ENCODE measurements at regions not wholly inside any gene's neighbourhood (a gene's known extent, or its start where the extent isn't known, plus 50 kb on each side); places are given as distances from the start of the nearest gene placed in this dataset.
A peak's percentile ranks its signal among the peaks of the same experiment; 100 is the strongest.

DNA sequence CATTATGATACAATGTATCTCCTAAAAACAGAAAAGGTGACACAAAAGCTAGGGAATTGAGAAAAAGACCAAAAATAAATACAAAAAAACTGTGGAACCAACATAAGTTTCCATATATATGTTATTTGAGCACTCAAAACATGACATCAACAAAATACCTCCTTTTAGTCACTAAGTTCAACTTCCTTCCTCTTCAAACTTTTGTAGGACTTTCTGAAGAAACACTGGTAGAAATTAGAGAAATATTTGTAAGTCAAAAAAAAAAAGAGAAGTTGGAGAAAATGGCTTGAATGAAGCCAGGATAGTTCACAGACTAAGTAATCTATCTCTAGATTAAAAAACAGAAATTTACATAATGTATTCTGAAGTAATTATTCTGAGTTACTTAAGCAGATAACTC, 208.4 kb upstream of the ALCAM start:
- no peak overlapping the region for H3K14ac ChIP-seq (ENCODE audit: insufficient read length)
- no peak overlapping the region for H2BK15ac ChIP-seq (ENCODE audit: low read length)
- TF ChIP-seq TEAD4 (IDR thresholded peaks at IDR 0.05; ENCODE audit: low read depth, low read length) (no peak), TAF1 (IDR thresholded peaks at IDR 0.05; ENCODE audit: low read depth, low read length) (no peak), HDAC2 (IDR thresholded peaks at IDR 0.05; ENCODE audit: borderline replicate concordance in 1 of 2, low read depth in 2 of 2, low read length in 2 of 2) (no peak), BRCA1 (IDR thresholded peaks at IDR 0.05; ENCODE audit: low read depth, low read length) (no peak), ASH2L (IDR thresholded peaks at IDR 0.05; ENCODE audit: low read length) (no peak), GABPA (IDR thresholded peaks at IDR 0.05; ENCODE audit: borderline replicate concordance, insufficient read depth, low read length) (no peak), RBBP5 (IDR thresholded peaks at IDR 0.05; ENCODE audit: borderline replicate concordance, low read depth, low read length) (no peak)
- TF ChIP-seq, protein P1, sequence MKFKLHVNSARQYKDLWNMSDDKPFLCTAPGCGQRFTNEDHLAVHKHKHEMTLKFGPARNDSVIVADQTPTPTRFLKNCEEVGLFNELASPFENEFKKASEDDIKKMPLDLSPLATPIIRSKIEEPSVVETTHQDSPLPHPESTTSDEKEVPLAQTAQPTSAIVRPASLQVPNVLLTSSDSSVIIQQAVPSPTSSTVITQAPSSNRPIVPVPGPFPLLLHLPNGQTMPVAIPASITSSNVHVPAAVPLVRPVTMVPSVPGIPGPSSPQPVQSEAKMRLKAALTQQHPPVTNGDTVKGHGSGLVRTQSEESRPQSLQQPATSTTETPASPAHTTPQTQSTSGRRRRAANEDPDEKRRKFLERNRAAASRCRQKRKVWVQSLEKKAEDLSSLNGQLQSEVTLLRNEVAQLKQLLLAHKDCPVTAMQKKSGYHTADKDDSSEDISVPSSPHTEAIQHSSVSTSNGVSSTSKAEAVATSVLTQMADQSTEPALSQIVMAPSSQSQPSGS (IDR thresholded peaks at IDR 0.05; ENCODE audit: low read length) = no peak
- H2BK120ac ChIP-seq (replicated peaks; ENCODE audit: low read depth, low read length) = no peak overlapping the region
- peak overlapping the region in 1 of 2 experiments; percentile 66; a peak in 1 of 4 replicates for H3K4me2 ChIP-seq (ENCODE audit: insufficient read depth in 1 of 2, low read depth in 2 of 2, low read length in 2 of 2)
- no peaks in the 10 kb centered on the region for H3K36me3 ChIP-seq (ENCODE audit: control insufficient read depth in 2 of 4, insufficient read depth in 4 of 4, low read length in 3 of 4)
- H4K8ac ChIP-seq (ENCODE audit: extremely low read depth, insufficient read depth, low read length) = no peak overlapping the region
- no peaks in the 10 kb centered on the region for H3K79me1 ChIP-seq (ENCODE audit: low read depth, low read length)
- DNase-seq (ENCODE audit: low read depth in 1 of 2, low spot score in 2 of 2) (no peak), FAIRE-seq (no peak)
- no peak overlapping the region for H4K91ac ChIP-seq (replicated peaks; ENCODE audit: insufficient read length, low read length)
- no peak overlapping the region for H3K23ac ChIP-seq (ENCODE audit: insufficient read length)
- H3K4ac ChIP-seq (replicated peaks; ENCODE audit: insufficient read length, low read depth, low read length) = no peak overlapping the region
- H3K4me3 ChIP-seq (ENCODE audit: extremely low read depth in 1 of 4, insufficient read depth in 2 of 4, low read depth in 3 of 4, low read length in 4 of 4) = peak overlapping the region in 1 of 4 experiments; percentile 36; a peak in 1 of 8 replicates
- H2BK20ac ChIP-seq (ENCODE audit: low read length) = no peak overlapping the region
- no peaks in the 10 kb centered on the region for H4K20me1 ChIP-seq (replicated peaks in 1 of 2; ENCODE audit: control insufficient read depth in 1 of 2, insufficient read depth in 2 of 2, low read length in 2 of 2)
- H3K79me2 ChIP-seq (ENCODE audit: control insufficient read depth in 1 of 2, insufficient read depth in 2 of 2, low read length in 2 of 2) = no peaks in the 10 kb centered on the region
- no peak overlapping the region for H2BK5ac ChIP-seq (ENCODE audit: low read depth, low read length)
- H2BK12ac ChIP-seq (ENCODE audit: low read depth, low read length) = no peak overlapping the region
- CTCF ChIA-PET (ENCODE audit: partially characterized antibody) = no interaction called here
- no peak overlapping the region for H3K9ac ChIP-seq (replicated peaks in 1 of 4; ENCODE audit: extremely low read depth in 1 of 4, low read depth in 3 of 4, low read length in 3 of 4)
- no peaks in the 10 kb centered on the region for H3K9me3 ChIP-seq (ENCODE audit: insufficient read depth in 2 of 2, low read depth in 1 of 2, low read length in 1 of 2)
- H2AK5ac ChIP-seq (ENCODE audit: low read depth, low read length) = no peak overlapping the region
- H3K4me1 ChIP-seq (replicated peaks in 1 of 4; ENCODE audit: control insufficient read depth in 3 of 4, insufficient read depth in 4 of 4, low read length in 3 of 4) = peaks cover 0 to 10% (median 0%) of the 10 kb centered on the region in 4 experiments; a peak in 4 of 7 replicates
- H3K56ac ChIP-seq (replicated peaks; ENCODE audit: insufficient read length, low read depth, low read length) = no peak overlapping the region
- H3K27me3 ChIP-seq (replicated peaks in 1 of 4; ENCODE audit: control insufficient read depth in 3 of 4, extremely low read depth in 1 of 4, insufficient read depth in 3 of 4, low read length in 3 of 4) = no peaks in the 10 kb centered on the region
- no peak overlapping the region for H3K27ac ChIP-seq (ENCODE audit: low read depth, low read length)
- H3K18ac ChIP-seq (ENCODE audit: extremely low read depth, low read length) = no peak overlapping the region; the same call in 1 of the 2 replicates
- H4K5ac ChIP-seq (ENCODE audit: insufficient read length, low read depth, low read length) = peak overlapping the region; percentile 91
- H2AFZ ChIP-seq (ENCODE audit: low read length) = no peak overlapping the region
- H3K23me2 ChIP-seq (ENCODE audit: low read depth, low read length) = no peaks in the 10 kb centered on the region
- POLR2A ChIA-PET (ENCODE audit: partially characterized antibody) = interaction anchor here (0.6 to 1.8 kb wide), 2 partner anchors 208 to 611 kb away, joined by 3 to 7 read pairs; partner anchors contain the start of gene ALCAM
